Memory B cell (primary cell): ENCODE measurements at regions not wholly inside any gene's neighbourhood (a gene's known extent, or its start where the extent isn't known, plus 50 kb on each side); places are given as distances from the start of the nearest gene placed in this dataset.

ENCODE experiments used
- ATAC-seq: fragments of 150-1000 bp; cut with Tn5 transposase; 2 replicates; pipeline ENCODE4 v1.10.0; 2021; ENCODE audit warnings: low read depth, mild to moderate bottlenecking, moderate library complexity
- DNase-seq, 2 donors: peaks; one replicate each; pipeline ENCODE4 v3.0.0; 2022; ENCODE audit warnings: low spot score in 2 of 2
- H3K27ac Mint-ChIP-seq: one replicate; pipeline ENCODE4 v1.8.0; 2022; ENCODE audit warnings: mild to moderate bottlenecking, moderate library complexity, mixed read lengths
- H3K27me3 Mint-ChIP-seq: one replicate; pipeline ENCODE4 v1.8.0; 2022; ENCODE audit warnings: mixed read lengths
- H3K36me3 Mint-ChIP-seq: one replicate; pipeline ENCODE4 v1.8.0; 2022; ENCODE audit warnings: mild to moderate bottlenecking, mixed read lengths
- H3K4me1 Mint-ChIP-seq: one replicate; pipeline ENCODE4 v1.8.0; 2022; ENCODE audit warnings: mixed read lengths
- H3K4me3 Mint-ChIP-seq: one replicate; pipeline ENCODE4 v1.8.0; 2022; ENCODE audit warnings: mild to moderate bottlenecking, moderate library complexity, mixed read lengths
- H3K9me3 Mint-ChIP-seq: one replicate; pipeline ENCODE4 v1.8.0; 2022; ENCODE audit warnings: mixed read lengths

DNA sequence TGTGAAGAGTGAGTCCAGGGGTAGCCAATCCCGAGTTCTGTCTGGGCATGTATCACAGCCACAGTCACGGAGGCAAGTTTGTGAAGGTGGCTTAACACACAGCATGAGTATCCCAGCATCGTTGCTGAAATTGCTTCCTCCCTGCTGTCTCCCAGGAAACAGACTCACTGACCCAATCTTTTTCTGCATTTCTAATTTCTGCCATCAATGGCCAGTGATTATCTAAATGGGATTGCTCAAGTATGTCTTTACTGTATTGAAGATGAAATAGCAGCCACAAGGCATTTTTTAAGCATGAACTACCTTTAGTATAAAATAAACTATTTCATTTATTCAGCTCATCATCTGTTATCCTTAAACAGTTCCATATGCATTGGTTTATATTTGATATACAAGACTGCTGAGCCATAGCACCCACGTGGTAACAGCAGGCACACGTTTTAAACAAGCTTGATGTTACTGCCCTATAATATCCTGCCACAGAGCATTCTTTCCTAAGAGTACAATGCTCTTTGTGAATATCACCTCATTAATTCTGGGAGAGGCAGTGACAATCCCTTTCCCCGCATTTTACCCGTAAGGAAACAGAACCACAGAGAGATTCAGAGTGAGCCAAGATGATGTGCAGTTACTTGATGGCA, 276.6 kb upstream of the THBS1 start:
- Mint-ChIP-seq H3K36me3 (no peaks in the 10 kb centered on the region), H3K4me3 (no peak overlapping the region), H3K27ac (no peak overlapping the region), H3K9me3 (peaks cover 9% of the 10 kb centered on the region), H3K4me1 (no peaks in the 10 kb centered on the region), H3K27me3 (no peaks in the 10 kb centered on the region)
- DNase-seq (no peak), ATAC-seq (no peak)

DNA sequence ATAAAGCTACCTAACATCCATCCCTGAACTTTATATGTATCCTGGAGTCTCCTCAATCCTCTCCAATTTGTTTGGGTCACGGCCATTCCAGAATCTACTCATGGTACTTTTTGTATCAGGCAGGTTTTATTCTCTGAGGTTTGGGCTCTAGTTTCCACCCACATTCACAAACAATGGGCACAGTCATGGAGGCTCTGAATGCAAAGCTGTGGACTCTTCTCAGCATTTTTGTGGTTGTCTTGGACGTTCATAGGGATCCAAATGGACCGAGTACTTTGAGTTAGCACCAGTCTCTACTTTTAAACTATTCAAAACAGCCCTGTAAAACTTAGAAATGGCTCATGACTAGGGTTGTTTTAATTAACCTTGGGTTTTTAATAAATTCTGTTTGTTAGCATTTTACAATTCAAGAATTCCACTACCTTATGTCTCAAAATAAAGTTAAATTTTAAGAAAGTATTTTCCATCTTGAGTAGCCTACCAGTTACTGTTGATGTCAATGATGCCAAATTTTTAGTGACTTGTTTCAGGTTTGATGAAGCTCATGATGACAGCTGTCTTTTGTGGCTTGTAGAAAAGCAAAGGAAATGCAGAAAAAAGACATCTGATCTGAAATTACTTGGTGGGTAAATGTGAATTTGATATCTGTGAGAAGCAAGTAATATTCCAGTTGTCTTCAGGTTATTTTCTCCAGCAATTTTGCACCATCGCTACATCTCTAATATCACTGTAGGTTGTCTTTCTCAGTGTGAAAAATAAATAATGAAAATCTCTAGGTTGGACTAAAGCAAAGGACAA, 275.7 kb upstream of the THBS1 start:
- no peak overlapping the region for H3K27ac Mint-ChIP-seq
- H3K4me3 Mint-ChIP-seq, result no peak overlapping the region
- DNase-seq, result no peak
- peaks cover 9% of the 10 kb centered on the region for H3K9me3 Mint-ChIP-seq
- ATAC-seq, result no peak
- no peaks in the 10 kb centered on the region for H3K27me3 Mint-ChIP-seq
- no peaks in the 10 kb centered on the region for H3K36me3 Mint-ChIP-seq
- H3K4me1 Mint-ChIP-seq, result no peaks in the 10 kb centered on the region

DNA sequence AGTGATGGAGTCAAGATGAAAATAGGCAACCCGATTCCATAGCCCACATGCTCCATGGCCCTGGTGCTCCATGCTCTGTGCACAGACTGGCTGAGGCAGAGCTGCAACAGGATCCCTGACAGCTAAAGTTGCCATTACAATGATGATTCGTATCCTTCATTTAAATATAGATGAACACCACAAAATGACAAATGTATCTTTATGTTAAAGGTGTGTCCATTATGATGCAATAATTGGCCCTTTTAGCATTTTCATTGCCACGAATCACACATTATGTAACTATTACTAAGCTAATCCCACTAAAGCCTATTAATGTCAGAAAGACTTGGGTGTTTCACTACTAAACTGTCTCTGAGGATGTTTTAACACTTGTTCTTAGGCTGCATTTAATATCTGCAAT, 270.2 kb upstream of the THBS1 start:
- Mint-ChIP-seq H3K36me3 (no peaks in the 10 kb centered on the region), H3K4me1 (no peaks in the 10 kb centered on the region), H3K9me3 (peaks cover 9% of the 10 kb centered on the region), H3K27me3 (peaks cover 2% of the 10 kb centered on the region), H3K27ac (no peak overlapping the region), H3K4me3 (no peak overlapping the region)
- ATAC-seq, result no peak
- DNase-seq, result no peak

DNA sequence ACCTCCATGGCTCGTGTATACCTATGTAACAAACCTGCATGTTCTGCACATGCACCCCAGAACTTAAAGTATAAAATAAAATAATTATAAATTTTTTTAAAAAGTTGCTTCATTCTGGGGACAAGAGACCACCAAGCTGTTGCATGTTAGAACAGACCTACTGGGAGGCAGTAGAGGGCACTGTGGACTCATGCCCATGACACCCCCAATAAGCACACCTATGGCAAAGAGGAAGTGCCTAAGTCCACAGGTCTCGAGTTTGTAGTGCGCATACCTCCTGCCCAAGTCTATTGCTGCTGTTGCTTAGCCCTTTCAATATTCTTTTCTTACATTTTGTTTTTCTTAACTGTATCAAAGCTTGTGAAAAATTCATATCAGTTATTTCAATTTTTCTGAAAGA, 267.9 kb upstream of the THBS1 start:
- no peaks in the 10 kb centered on the region for H3K4me1 Mint-ChIP-seq
- ATAC-seq (no peak), DNase-seq (no peak)
- no peaks in the 10 kb centered on the region for H3K9me3 Mint-ChIP-seq
- H3K36me3 Mint-ChIP-seq, result no peaks in the 10 kb centered on the region
- peaks cover 2% of the 10 kb centered on the region for H3K27me3 Mint-ChIP-seq
- no peak overlapping the region for H3K4me3 Mint-ChIP-seq
- H3K27ac Mint-ChIP-seq, result no peak overlapping the region

DNA sequence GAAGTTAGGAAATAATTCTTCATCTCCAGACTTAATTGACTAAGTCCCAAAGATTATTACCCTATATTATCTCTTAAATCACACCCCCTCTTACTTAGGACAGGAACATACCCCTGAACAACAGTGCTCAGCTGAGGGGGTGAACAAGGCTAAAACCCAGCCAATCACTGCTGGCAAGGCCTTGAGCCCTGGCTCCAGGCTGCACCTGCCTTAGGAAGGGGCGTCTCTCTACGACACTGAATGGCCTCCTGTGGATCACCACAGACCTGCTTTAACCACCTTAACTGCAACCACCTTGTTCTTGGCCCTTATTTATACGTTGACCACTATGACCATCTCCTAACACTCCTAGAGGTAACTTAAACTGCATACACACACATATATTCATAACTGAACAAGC, 267.4 kb upstream of the THBS1 start:
- no peak overlapping the region for H3K4me3 Mint-ChIP-seq
- no peak for DNase-seq
- H3K36me3 Mint-ChIP-seq, result no peaks in the 10 kb centered on the region
- ATAC-seq, result no peak
- peaks cover 2% of the 10 kb centered on the region for H3K27me3 Mint-ChIP-seq
- no peaks in the 10 kb centered on the region for H3K4me1 Mint-ChIP-seq
- H3K27ac Mint-ChIP-seq, result no peak overlapping the region
- H3K9me3 Mint-ChIP-seq, result no peaks in the 10 kb centered on the region

DNA sequence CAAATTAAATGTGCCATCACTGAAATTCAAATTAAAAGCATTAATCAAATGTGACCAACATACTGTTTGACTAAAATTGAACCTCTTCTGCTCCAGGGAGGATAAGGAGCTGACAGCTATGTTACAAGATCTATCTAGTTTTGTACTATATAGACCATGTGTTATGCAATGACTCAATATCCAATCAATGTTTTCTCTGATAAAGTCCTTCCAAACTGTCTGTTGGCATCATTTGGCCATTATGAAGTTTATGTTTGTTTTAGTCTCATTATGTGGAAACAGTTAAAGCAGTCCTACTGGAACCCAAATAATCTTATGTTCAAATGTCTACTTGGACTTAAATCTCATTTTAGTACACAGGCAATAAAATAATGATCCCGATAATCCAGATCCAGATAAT, 267.0 kb upstream of the THBS1 start:
- Mint-ChIP-seq H3K36me3 (no peaks in the 10 kb centered on the region), H3K27me3 (peaks cover 2% of the 10 kb centered on the region), H3K27ac (no peak overlapping the region), H3K4me1 (no peaks in the 10 kb centered on the region), H3K9me3 (no peaks in the 10 kb centered on the region), H3K4me3 (no peak overlapping the region)
- ATAC-seq (no peak), DNase-seq (no peak)

DNA sequence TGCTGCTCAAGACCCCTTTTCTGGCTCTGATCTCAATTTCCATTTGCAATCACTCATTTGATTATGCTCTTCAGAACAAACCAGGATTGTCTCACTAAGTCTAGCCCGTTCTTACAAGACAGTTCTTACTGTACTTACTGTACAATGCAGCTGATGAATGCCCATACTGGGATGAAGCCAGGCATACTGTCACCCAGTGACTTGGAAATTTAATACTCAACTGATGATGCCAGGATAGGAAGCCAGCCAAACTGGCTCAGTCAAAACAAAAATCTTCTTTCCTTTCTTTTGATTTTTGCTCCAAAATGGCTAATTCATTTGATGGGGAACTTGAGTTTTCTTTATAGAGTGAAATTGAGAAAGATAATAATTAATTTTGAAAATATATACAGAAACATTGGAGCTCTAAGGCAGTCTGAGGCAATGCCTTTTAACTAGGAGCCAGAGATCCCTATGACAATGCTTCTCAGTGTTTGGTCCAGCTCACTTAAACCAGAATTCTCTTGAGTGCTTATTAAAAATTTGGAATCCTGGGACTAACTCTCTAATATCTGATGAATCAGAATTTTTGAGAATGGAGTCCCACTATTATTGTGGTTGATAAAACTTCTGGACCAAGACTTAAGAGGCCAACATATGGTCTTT, 265.6 kb upstream of the THBS1 start:
- peaks cover 2% of the 10 kb centered on the region for H3K9me3 Mint-ChIP-seq
- H3K36me3 Mint-ChIP-seq, result no peaks in the 10 kb centered on the region
- DNase-seq (no peak), ATAC-seq (no peak)
- H3K4me3 Mint-ChIP-seq, result no peak overlapping the region
- peaks cover 2% of the 10 kb centered on the region for H3K27me3 Mint-ChIP-seq
- H3K27ac Mint-ChIP-seq, result no peak overlapping the region
- no peaks in the 10 kb centered on the region for H3K4me1 Mint-ChIP-seq

DNA sequence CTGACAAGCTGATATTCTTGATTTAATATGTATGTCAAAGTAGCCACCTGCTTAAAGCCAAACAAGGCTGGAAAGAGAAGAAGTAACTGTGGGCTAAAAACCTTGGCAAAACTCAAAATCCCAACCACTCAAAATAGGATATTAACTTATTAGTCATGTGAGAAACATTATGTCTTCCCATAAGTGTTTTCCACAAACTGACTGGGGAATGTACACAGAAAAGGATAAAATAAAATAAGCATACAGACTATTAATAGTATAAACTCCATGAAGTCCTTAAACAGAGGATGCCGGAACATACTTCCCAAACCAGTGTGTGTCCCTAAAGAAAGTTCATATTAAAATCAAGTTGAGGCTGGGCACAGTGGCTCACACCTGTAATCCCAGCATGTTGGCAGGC, 263.7 kb upstream of the THBS1 start:
- DNase-seq (no peak), ATAC-seq (no peak)
- Mint-ChIP-seq H3K4me1 (no peaks in the 10 kb centered on the region), H3K27me3 (peaks cover 2% of the 10 kb centered on the region), H3K27ac (no peak overlapping the region), H3K36me3 (peaks cover 2% of the 10 kb centered on the region), H3K9me3 (peaks cover 10% of the 10 kb centered on the region), H3K4me3 (no peak overlapping the region)

DNA sequence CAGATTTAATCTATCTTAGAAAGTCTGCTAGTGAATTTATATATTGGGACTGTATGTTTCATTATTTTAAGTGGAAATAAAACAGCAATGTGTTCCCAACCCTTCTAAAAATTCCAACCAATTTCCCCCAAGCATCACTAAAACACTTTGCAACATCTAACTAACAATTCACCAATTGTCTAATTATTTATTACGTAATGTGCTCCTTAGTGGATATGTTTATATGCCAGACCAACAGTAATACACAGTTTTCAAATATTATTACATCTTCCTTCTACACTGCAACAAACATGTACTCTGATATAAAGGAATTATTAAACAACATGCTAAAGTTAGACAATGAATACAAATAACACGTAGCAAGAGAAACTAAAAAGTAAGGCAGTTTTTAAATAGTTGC, 262.6 kb upstream of the THBS1 start:
- Mint-ChIP-seq H3K9me3 (peaks cover 10% of the 10 kb centered on the region), H3K27me3 (peaks cover 2% of the 10 kb centered on the region), H3K27ac (no peak overlapping the region), H3K4me3 (no peak overlapping the region), H3K4me1 (no peaks in the 10 kb centered on the region), H3K36me3 (peaks cover 2% of the 10 kb centered on the region)
- no peak for ATAC-seq
- DNase-seq, result no peak

DNA sequence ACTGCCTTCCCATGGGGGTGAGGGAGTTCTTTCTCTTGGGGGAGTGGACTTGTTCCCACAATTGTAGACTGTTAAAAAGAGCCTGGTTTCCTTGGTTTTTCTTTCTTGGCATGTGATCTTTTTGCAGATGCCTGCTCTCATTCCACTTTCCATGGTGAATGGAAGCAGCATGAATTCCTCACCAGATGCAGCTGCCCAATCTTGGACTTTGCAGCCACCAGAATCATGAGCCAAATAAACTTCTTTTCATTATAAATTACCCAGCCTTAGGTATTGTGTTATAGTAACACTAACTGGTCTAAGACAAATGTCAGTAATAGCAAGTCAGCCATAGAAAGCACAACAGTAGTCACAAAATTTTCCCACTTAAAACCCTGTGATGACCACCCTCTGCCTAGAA, 260.5 kb upstream of the THBS1 start:
- Mint-ChIP-seq H3K4me1 (no peaks in the 10 kb centered on the region), H3K36me3 (peaks cover 2% of the 10 kb centered on the region), H3K4me3 (no peak overlapping the region), H3K9me3 (peaks cover 11% of the 10 kb centered on the region), H3K27me3 (no peaks in the 10 kb centered on the region), H3K27ac (no peak overlapping the region)
- ATAC-seq (no peak), DNase-seq (no peak)

DNA sequence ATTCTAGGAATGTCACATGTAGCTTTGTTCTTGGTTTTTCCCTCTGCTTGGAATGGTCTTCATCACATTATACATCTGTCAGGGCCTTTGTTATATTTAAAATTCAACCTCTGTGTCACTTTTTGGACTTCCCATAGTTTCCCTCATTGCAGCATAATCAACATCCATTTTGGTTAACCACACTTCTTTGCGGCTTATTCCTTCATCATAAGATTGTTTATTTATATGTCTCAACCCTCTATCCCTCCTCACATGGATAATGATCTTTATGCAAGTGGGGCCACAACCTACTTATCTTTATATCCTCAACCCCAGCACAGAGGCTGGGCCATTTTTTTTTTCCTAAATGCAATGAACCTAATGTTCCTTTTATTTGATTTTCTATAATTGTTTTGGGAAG, 260.0 kb upstream of the THBS1 start:
- peaks cover 2% of the 10 kb centered on the region for H3K36me3 Mint-ChIP-seq
- DNase-seq (no peak), ATAC-seq (no peak)
- H3K27me3 Mint-ChIP-seq, result peaks cover 2% of the 10 kb centered on the region
- H3K9me3 Mint-ChIP-seq, result peaks cover 11% of the 10 kb centered on the region
- H3K27ac Mint-ChIP-seq, result no peak overlapping the region
- H3K4me3 Mint-ChIP-seq, result no peak overlapping the region
- H3K4me1 Mint-ChIP-seq, result no peaks in the 10 kb centered on the region

DNA sequence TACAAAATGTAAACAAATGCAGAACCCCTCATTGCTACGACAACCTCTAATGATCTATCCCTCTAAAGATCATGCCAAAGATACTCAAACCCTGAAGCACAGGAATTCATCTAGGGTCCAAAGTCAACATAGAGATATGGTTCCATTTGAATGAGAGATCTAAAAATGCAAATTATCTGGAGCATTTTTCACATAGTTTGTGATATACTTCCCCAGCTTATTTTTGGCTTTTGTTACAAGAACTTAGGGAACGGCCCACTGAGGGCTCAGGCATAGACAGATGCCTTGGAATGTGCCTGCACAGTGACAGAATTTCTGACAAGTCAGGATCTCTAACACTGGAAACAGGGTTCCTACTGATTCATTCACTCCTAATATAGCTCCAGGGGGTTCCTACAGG, 258.9 kb upstream of the THBS1 start:
- H3K36me3 Mint-ChIP-seq, result peaks cover 2% of the 10 kb centered on the region
- DNase-seq (no peak), ATAC-seq (no peak)
- H3K27me3 Mint-ChIP-seq, result peaks cover 3% of the 10 kb centered on the region
- H3K27ac Mint-ChIP-seq, result no peak overlapping the region
- H3K9me3 Mint-ChIP-seq, result peaks cover 11% of the 10 kb centered on the region
- no peak overlapping the region for H3K4me3 Mint-ChIP-seq
- H3K4me1 Mint-ChIP-seq, result no peaks in the 10 kb centered on the region

DNA sequence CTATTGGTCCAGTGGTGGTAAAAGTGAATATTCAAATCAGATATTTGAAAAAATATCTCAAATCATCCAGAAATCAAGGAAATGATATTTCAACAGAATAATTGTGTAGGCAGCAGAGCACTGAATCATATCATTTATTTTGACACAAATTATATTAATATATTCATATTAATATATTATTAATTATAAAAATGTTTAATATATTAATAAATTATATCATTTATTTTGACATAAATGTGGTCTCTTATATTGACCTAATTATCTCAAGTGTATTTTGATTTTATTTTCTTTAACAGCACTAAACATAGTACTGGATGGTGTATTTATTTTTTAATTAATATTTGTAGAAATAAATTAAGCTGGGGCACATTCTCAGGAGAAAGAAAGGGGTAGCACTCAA, 257.7 kb upstream of the THBS1 start:
- peaks cover 2% of the 10 kb centered on the region for H3K36me3 Mint-ChIP-seq
- no peaks in the 10 kb centered on the region for H3K4me1 Mint-ChIP-seq
- no peak for DNase-seq

DNA sequence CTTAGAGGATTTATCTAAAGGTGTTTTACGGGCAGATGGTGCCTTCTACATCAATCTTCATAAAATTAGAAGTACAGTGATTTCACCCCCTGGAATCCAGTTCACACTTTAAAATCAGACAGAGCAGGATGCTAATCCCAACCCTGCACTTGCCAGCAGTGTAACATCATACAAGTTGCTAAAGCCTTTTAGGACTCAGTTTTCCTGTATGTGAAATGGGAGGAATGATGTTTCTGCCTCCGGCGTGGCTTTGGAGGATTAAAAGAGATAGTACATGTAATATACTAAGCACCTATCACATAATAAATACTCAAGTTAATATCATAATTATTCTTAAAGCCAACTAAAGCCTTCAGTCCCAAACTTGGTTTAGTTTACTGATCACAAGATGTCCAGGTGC, 257.2 kb upstream of the THBS1 start:
- Mint-ChIP-seq H3K4me1 (no peaks in the 10 kb centered on the region), H3K4me3 (no peak overlapping the region), H3K36me3 (peaks cover 2% of the 10 kb centered on the region), H3K27ac (no peak overlapping the region), H3K9me3 (peaks cover 11% of the 10 kb centered on the region), H3K27me3 (peaks cover 3% of the 10 kb centered on the region)
- DNase-seq (no peak), ATAC-seq (no peak)

More for the DNA sequence above, 257.7 kb upstream of the THBS1 start:
- Mint-ChIP-seq H3K9me3 (peaks cover 11% of the 10 kb centered on the region), H3K4me3 (no peak overlapping the region), H3K27me3 (peaks cover 3% of the 10 kb centered on the region), H3K27ac (no peak overlapping the region)
- no peak for ATAC-seq
